Psoas muscle (tissue), 7 donors: ENCODE measurements at regions not wholly inside any gene's neighbourhood (a gene's known extent, or its start where the extent isn't known, plus 50 kb on each side); places are given as distances from the start of the nearest gene placed in this dataset.

Experiments
- ATAC-seq, 4 donors: fragments of 200-7000 bp; cut with Tn5 transposase; one replicate each; pipeline ENCODE4 v1.9.1; 2020; ENCODE audit warnings: moderate library complexity in 3 of 4, mild to moderate bottlenecking in 2 of 4
- DNase-seq, 2 donors: peaks; one replicate each; pipeline ENCODE4 v3.0.0-alpha.2; 2020
- H3K27ac ChIP-seq: fragments of 200-600 bp; one replicate; pipeline ENCODE4 v1.8.0; 2022
- H3K27me3 ChIP-seq, 3 donors: fragments of 200-600 bp in 1 of 3; one replicate each; pipeline versions ENCODE4 v1.6.1 to v1.8.0; 2013 to 2022; ENCODE audit warnings: low read length in 2 of 3, mild to moderate bottlenecking in 2 of 3, moderate library complexity in 1 of 3; ENCODE audit not compliant: insufficient read depth in 3 of 3
- H3K36me3 ChIP-seq, 2 donors: fragments of 200-600 bp in 1 of 2; one replicate each; pipeline versions ENCODE4 v1.6.1 to v1.8.0; 2013 to 2022; ENCODE audit warnings: low read depth in 1 of 2, mild to moderate bottlenecking in 1 of 2, moderate library complexity in 1 of 2; ENCODE audit not compliant: insufficient read depth in 1 of 2
- H3K4me1 ChIP-seq: fragments of 200-600 bp; one replicate; pipeline ENCODE4 v1.8.0; 2022
- H3K4me3 ChIP-seq: fragments of 200-600 bp; one replicate; pipeline ENCODE4 v1.8.0; 2022; ENCODE audit warnings: mild to moderate bottlenecking
- H3K9me3 ChIP-seq: fragments of 200-600 bp; one replicate; pipeline ENCODE4 v1.8.0; 2022
- CTCF ChIP-seq: fragments of 200-600 bp; IDR thresholded peaks from one replicate; pipeline ENCODE4 v1.8.0; 2022; ENCODE audit warnings: antibody characterized with exemption
- WGBS, 3 donors: extraction: QIAGEN DNeasy Blood & Tissue Kit; methylation state at CpG; one replicate each; pipeline versions ENCODE4 v1.1.6 to v1.1.7; 2013; 5-methylcytosine and 5-hydroxymethylcytosine counted together
- intact Hi-C, 2 donors: fragments of 100-400 bp; cut with DNase I; formaldehyde crosslinking; loops; one replicate each; pipeline versions ENCODE4 v1.11.0 to v1.14.2; 2022
- donor health status: healthy with polysubstance abuse.
- donor health status: DM: no; HTN: no; CAD: no; lungs with moderate emphysema.
- donor health status: Bipolar disorder and iron deficiency.
- donor health status: healthy.
- donor health status: DM: yes; HTN: yes; CAD: no.
- donor health status: DM: no; HTN: no; CAD: no.
- donor health status: DM: yes; HTN: yes; CAD: no.

- TF ChIP-seq CTCF: no peak
- no peaks in the 10 kb centered on the region for H3K36me3 ChIP-seq
- no peak overlapping the region for H3K4me3 ChIP-seq
- H3K27ac ChIP-seq: no peak overlapping the region
- DNase-seq: no peak
- ATAC-seq: no peak
- H3K9me3 ChIP-seq: no peaks in the 10 kb centered on the region
- peaks cover 6% of the 10 kb centered on the region for H3K4me1 ChIP-seq
- intact Hi-C loops: no loop called here
- WGBS, 3 donors: 66 to 78% (median 77%) methylated on average over 5 of the region's 5 CpGs
- peaks cover 0 to 3% (median 0%) of the 10 kb centered on the region in 3 donors for H3K27me3 ChIP-seq
Measured at GRCh38 chr3:194777729-194778128, 92.0 kb downstream of the FAM43A start.

- intact Hi-C loops: no loop called here
Measured at GRCh38 chr3:194779729-194780224, 94.1 kb downstream of the FAM43A start.

GRCh38 chr3:194780706-194781105 is 95.0 kb downstream of the FAM43A start:
- peaks cover 0 to 1% (median 0%) of the 10 kb centered on the region in 3 donors for H3K27me3 ChIP-seq
- no peak for TF ChIP-seq CTCF
- ATAC-seq (no peak), DNase-seq (no peak)
- no peak overlapping the region for H3K4me3 ChIP-seq
- WGBS, 3 donors: 92 to 96% (median 93%) methylated on average over 5 of the region's 5 CpGs
- H3K27ac ChIP-seq: no peak overlapping the region
- no peaks in the 10 kb centered on the region for H3K4me1 ChIP-seq
- intact Hi-C loops: no loop called here
- H3K36me3 ChIP-seq: no peaks in the 10 kb centered on the region
- H3K9me3 ChIP-seq: no peaks in the 10 kb centered on the region

More at GRCh38 chr3:194779729-194780224, 94.1 kb downstream of the FAM43A start:
- no peak overlapping the region for H3K4me3 ChIP-seq
- peaks cover 0 to 3% (median 0%) of the 10 kb centered on the region in 3 donors for H3K27me3 ChIP-seq
- 36 to 41% (median 40%) methylated on average over 4 of the region's 4 CpGs for WGBS, 3 donors
- no peaks in the 10 kb centered on the region for H3K4me1 ChIP-seq
- H3K36me3 ChIP-seq: no peaks in the 10 kb centered on the region
- H3K27ac ChIP-seq: no peak overlapping the region
- peak; percentile 55 to 77 (median 68) for ATAC-seq
- H3K9me3 ChIP-seq: no peaks in the 10 kb centered on the region
- no peak for TF ChIP-seq CTCF
- no peak for DNase-seq

- TF ChIP-seq CTCF: no peak
- Histone ChIP-seq H3K9me3 (no peaks in the 10 kb centered on the region), H3K27me3 (peaks cover 0 to 1% (median 0%) of the 10 kb centered on the region in 3 donors), H3K27ac (no peak overlapping the region), H3K4me1 (no peaks in the 10 kb centered on the region), H3K4me3 (no peak overlapping the region), H3K36me3 (no peaks in the 10 kb centered on the region)
- intact Hi-C loops: no loop called here
- WGBS, 3 donors: 85 to 94% (median 92%) methylated on average over 2 of the region's 2 CpGs
- no peak for DNase-seq
- ATAC-seq: no peak
Measured at GRCh38 chr3:194781617-194782016, 95.9 kb downstream of the FAM43A start.
